ENCODE measurements at regions not wholly inside any gene's neighbourhood (a gene's known extent, or its start where the extent isn't known, plus 50 kb on each side); places are given as distances from the start of the nearest gene placed in this dataset.

GRCh38 chr7:126166645-126167044, 1086.1 kb downstream of the GRM8 start:
- Histone ChIP-seq H3K36me3 (no peaks in the 10 kb centered on the region), H3K4me1 (no peaks in the 10 kb centered on the region), H3K27me3 (no peaks in the 10 kb centered on the region), H3K4me3 (no peak overlapping the region), H3K9me3 (peaks cover 0 to 15% (median 3%) of the 10 kb centered on the region in 11 donors), H3K27ac (no peak overlapping the region)
- 74 to 77% methylated on average over 2 of the region's 2 CpGs for WGBS, 2 donors
- intact Hi-C loops (cut with DNase I) = no loop called here
- no peak for DNase-seq
- no peak for TF ChIP-seq CTCF (IDR thresholded peaks at IDR 0.05)
- no peak for ATAC-seq

GRCh38 chr7:126163647-126164046, 1089.1 kb downstream of the GRM8 start:
- no peak for DNase-seq
- Histone ChIP-seq H3K36me3 (no peaks in the 10 kb centered on the region), H3K4me3 (no peak overlapping the region), H3K9me3 (peaks cover 0 to 18% (median 3%) of the 10 kb centered on the region in 11 donors), H3K27me3 (no peaks in the 10 kb centered on the region), H3K27ac (no peak overlapping the region), H3K4me1 (no peaks in the 10 kb centered on the region)
- intact Hi-C loops (cut with DNase I) = no loop called here
- no peak for ATAC-seq
- WGBS, 2 donors = 48 to 60% methylated on average over 1 of the region's 1 CpG
- TF ChIP-seq CTCF (IDR thresholded peaks at IDR 0.05) = no peak

GRCh38 chr7:126157391-126157790, 1095.3 kb downstream of the GRM8 start:
- no peak for ATAC-seq
- Histone ChIP-seq H3K4me1 (no peaks in the 10 kb centered on the region), H3K4me3 (no peak overlapping the region), H3K9me3 (peaks cover 0 to 20% (median 0%) of the 10 kb centered on the region in 11 donors), H3K27me3 (no peaks in the 10 kb centered on the region), H3K27ac (no peak overlapping the region), H3K36me3 (no peaks in the 10 kb centered on the region)
- no peak for DNase-seq
- intact Hi-C loops (cut with DNase I) = no loop called here
- WGBS, 2 donors = 74 to 88% methylated on average over 2 of the region's 2 CpGs
- TF ChIP-seq CTCF (IDR thresholded peaks at IDR 0.05) = no peak

GRCh38 chr7:126150278-126150958, 1102.3 kb downstream of the GRM8 start:
- DNase-seq (no peak), ATAC-seq (no peak)
- no peaks in the 10 kb centered on the region for H3K9me3 ChIP-seq
- no peak overlapping the region for H3K27ac ChIP-seq
- intact Hi-C loops (cut with DNase I) = no loop called here
- no peaks in the 10 kb centered on the region for H3K27me3 ChIP-seq
- WGBS, 2 donors = 59 to 65% methylated on average over 2 of the region's 2 CpGs
- H3K4me3 ChIP-seq = no peak overlapping the region
- no peaks in the 10 kb centered on the region for H3K36me3 ChIP-seq
- no peaks in the 10 kb centered on the region for H3K4me1 ChIP-seq
- no peak for TF ChIP-seq CTCF (IDR thresholded peaks at IDR 0.05)

Measured in heart right ventricle (tissue), 16 donors.